ENCODE measurements at regions not wholly inside any gene's neighbourhood (a gene's known extent, or its start where the extent isn't known, plus 50 kb on each side); places are given as distances from the start of the nearest gene placed in this dataset.

GRCh38 chr11:43545610-43546009 is 134.9 kb upstream of the HSD17B12 start:
- no peak for DNase-seq (ENCODE audit: low spot score)
- intact Hi-C loops (cut with DNase I), result no loop called here

GRCh38 chr11:43546561-43547429 is 133.7 kb upstream of the HSD17B12 start:
- DNase-seq (ENCODE audit: low spot score), result no peak
- intact Hi-C loops (cut with DNase I), result no loop called here

- intact Hi-C loops (cut with DNase I), result no loop called here
- DNase-seq (ENCODE audit: low spot score), result no peak
Observed at GRCh38 chr11:43547430-43547831, 133.1 kb upstream of the HSD17B12 start.

- intact Hi-C loops (cut with DNase I), result no loop called here
- DNase-seq (ENCODE audit: low spot score), result no peak
Observed at GRCh38 chr11:43547889-43548381, 132.6 kb upstream of the HSD17B12 start.

GRCh38 chr11:43548916-43549315 is 131.6 kb upstream of the HSD17B12 start:
- DNase-seq (ENCODE audit: low spot score), result no peak
- intact Hi-C loops (cut with DNase I), result no loop called here

GRCh38 chr11:43549624-43550023 is 130.9 kb upstream of the HSD17B12 start:
- no peak for DNase-seq (ENCODE audit: low spot score)
- intact Hi-C loops (cut with DNase I), result no loop called here

GRCh38 chr11:43550714-43551113 is 129.8 kb upstream of the HSD17B12 start:
- intact Hi-C loops (cut with DNase I), result no loop called here
- no peak for DNase-seq (ENCODE audit: low spot score)

- intact Hi-C loops (cut with DNase I), result no loop called here
- no peak for DNase-seq (ENCODE audit: low spot score)
Observed at GRCh38 chr11:43554148-43554473, 126.4 kb upstream of the HSD17B12 start.

- DNase-seq (ENCODE audit: low spot score), result no peak
- intact Hi-C loops (cut with DNase I), result no loop called here
Observed at GRCh38 chr11:43555186-43555585, 125.4 kb upstream of the HSD17B12 start.

- no peak for DNase-seq (ENCODE audit: low spot score)
- intact Hi-C loops (cut with DNase I), result no loop called here
Observed at GRCh38 chr11:43555816-43556611, 124.5 kb upstream of the HSD17B12 start.

- no peak for DNase-seq (ENCODE audit: low spot score)
- intact Hi-C loops (cut with DNase I), result no loop called here
Observed at GRCh38 chr11:43556612-43557375, 123.7 kb upstream of the HSD17B12 start.

GRCh38 chr11:43557553-43558110 is 122.9 kb upstream of the HSD17B12 start:
- intact Hi-C loops (cut with DNase I), result no loop called here
- DNase-seq (ENCODE audit: low spot score), result no peak

GRCh38 chr11:43558146-43558545 is 122.4 kb upstream of the HSD17B12 start:
- no peak for DNase-seq (ENCODE audit: low spot score)

GRCh38 chr11:43558556-43559127 is 121.9 kb upstream of the HSD17B12 start:
- no peak for DNase-seq (ENCODE audit: low spot score)
- intact Hi-C loops (cut with DNase I), result no loop called here

More at GRCh38 chr11:43558146-43558545, 122.4 kb upstream of the HSD17B12 start:
- intact Hi-C loops (cut with DNase I), result no loop called here

GRCh38 chr11:43561832-43562231 is 118.7 kb upstream of the HSD17B12 start:
- intact Hi-C loops (cut with DNase I), result no loop called here

GRCh38 chr11:43567396-43567975 is 113.1 kb upstream of the HSD17B12 start:
- intact Hi-C loops (cut with DNase I), result no loop called here
- DNase-seq (ENCODE audit: low spot score), result no peak

More at GRCh38 chr11:43561832-43562231, 118.7 kb upstream of the HSD17B12 start:
- no peak for DNase-seq (ENCODE audit: low spot score)

- DNase-seq (ENCODE audit: low spot score), result no peak
- intact Hi-C loops (cut with DNase I), result loop anchor here (10.0 kb wide), 3 partner anchors 112 to 462 kb away; partner anchors contain the start of gene HSD17B12
Observed at GRCh38 chr11:43573233-43573632, 107.3 kb upstream of the HSD17B12 start.

GRCh38 chr11:43573873-43574272 is 106.7 kb upstream of the HSD17B12 start:
- intact Hi-C loops (cut with DNase I), result loop anchor here (10.0 kb wide), 3 partner anchors 111 to 461 kb away; partner anchors contain the start of gene HSD17B12

GRCh38 chr11:43574411-43574810 is 106.1 kb upstream of the HSD17B12 start:
- intact Hi-C loops (cut with DNase I), result loop anchor here (10.0 kb wide), 3 partner anchors 110 to 460 kb away; partner anchors contain the start of gene HSD17B12

More at GRCh38 chr11:43573873-43574272, 106.7 kb upstream of the HSD17B12 start:
- no peak for DNase-seq (ENCODE audit: low spot score)

More at GRCh38 chr11:43574411-43574810, 106.1 kb upstream of the HSD17B12 start:
- DNase-seq (ENCODE audit: low spot score), result no peak

Data from cardiac septum (tissue), 1 donor.